Activated T-helper 17 cell treated with anti-CD3 and anti-CD28 coated beads, Interleukin-2, amount 50 U/mL, for 72 hours (primary cell): ENCODE measurements at regions not wholly inside any gene's neighbourhood (a gene's known extent, or its start where the extent isn't known, plus 50 kb on each side); places are given as distances from the start of the nearest gene placed in this dataset.
"Not testable (repeated sequence)": the region's sequence is repeated elsewhere in the genome, so short reads cannot be mapped to it uniquely, and the experiment has no call there.

ENCODE experiments used
- ATAC-seq: fragments of 150-1000 bp; cut with Tn5 transposase; replicated peaks from 2 replicates; pipeline ENCODE4 v1.10.0; 2021; ENCODE audit warnings: mild to moderate bottlenecking, moderate library complexity
- H3K27ac Mint-ChIP-seq: one replicate; pipeline ENCODE4 v1.8.0; 2022; ENCODE audit warnings: mixed read lengths
- H3K27me3 Mint-ChIP-seq: one replicate; pipeline ENCODE4 v1.8.0; 2022; ENCODE audit warnings: mixed read lengths
- H3K36me3 Mint-ChIP-seq: one replicate; pipeline ENCODE4 v1.8.0; 2022; ENCODE audit warnings: low read depth, mild to moderate bottlenecking, mixed read lengths
- H3K4me1 Mint-ChIP-seq: one replicate; pipeline ENCODE4 v1.8.0; 2022; ENCODE audit warnings: mixed read lengths
- H3K4me3 Mint-ChIP-seq: one replicate; pipeline ENCODE4 v1.8.0; 2022; ENCODE audit warnings: mild to moderate bottlenecking, mixed read lengths
- H3K9me3 Mint-ChIP-seq: one replicate; pipeline ENCODE4 v1.8.0; 2022; ENCODE audit warnings: mixed read lengths

- no peak for ATAC-seq
- Mint-ChIP-seq H3K36me3 (no peaks in the 10 kb centered on the region), H3K4me1 (peaks cover 6% of the 10 kb centered on the region), H3K4me3 (no peak overlapping the region), H3K9me3 (peaks cover 5% of the 10 kb centered on the region), H3K27me3 (peaks cover 3% of the 10 kb centered on the region), H3K27ac (no peak overlapping the region)
Observed at GRCh38 chr1:185532856-185533255, 201.3 kb upstream of the HMCN1 start.

- no peak overlapping the region for H3K27ac Mint-ChIP-seq
Observed at GRCh38 chr1:185531838-185532237, 202.4 kb upstream of the HMCN1 start.

GRCh38 chr1:185530215-185530614, 204.0 kb upstream of the HMCN1 start:
- ATAC-seq, result no peak
- Mint-ChIP-seq H3K4me1 (no peaks in the 10 kb centered on the region), H3K36me3 (no peaks in the 10 kb centered on the region), H3K27me3 (no peaks in the 10 kb centered on the region), H3K27ac (no peak overlapping the region), H3K9me3 (no peaks in the 10 kb centered on the region), H3K4me3 (no peak overlapping the region)

More at GRCh38 chr1:185531838-185532237, 202.4 kb upstream of the HMCN1 start:
- no peak for ATAC-seq
- Mint-ChIP-seq H3K36me3 (no peaks in the 10 kb centered on the region), H3K4me1 (peaks cover 3% of the 10 kb centered on the region), H3K4me3 (no peak overlapping the region), H3K27me3 (peaks cover 1% of the 10 kb centered on the region), H3K9me3 (peaks cover 3% of the 10 kb centered on the region)

GRCh38 chr1:185529673-185530072, 204.5 kb upstream of the HMCN1 start:
- Mint-ChIP-seq H3K9me3 (peaks cover under 1% of the 10 kb centered on the region), H3K27ac (no peak overlapping the region), H3K27me3 (no peaks in the 10 kb centered on the region), H3K4me1 (no peaks in the 10 kb centered on the region), H3K4me3 (no peak overlapping the region), H3K36me3 (no peaks in the 10 kb centered on the region)
- no peak for ATAC-seq

GRCh38 chr1:185528084-185528676, 206.0 kb upstream of the HMCN1 start:
- Mint-ChIP-seq H3K9me3 (peaks cover 3% of the 10 kb centered on the region), H3K27ac (no peak overlapping the region), H3K4me3 (no peak overlapping the region), H3K36me3 (no peaks in the 10 kb centered on the region), H3K27me3 (no peaks in the 10 kb centered on the region), H3K4me1 (no peaks in the 10 kb centered on the region)
- no peak for ATAC-seq

- H3K9me3 Mint-ChIP-seq, result peaks cover 3% of the 10 kb centered on the region
- no peaks in the 10 kb centered on the region for H3K4me1 Mint-ChIP-seq
- no peak overlapping the region for H3K4me3 Mint-ChIP-seq
- no peak overlapping the region for H3K27ac Mint-ChIP-seq
- ATAC-seq, result no peak
- no peaks in the 10 kb centered on the region for H3K36me3 Mint-ChIP-seq
- H3K27me3 Mint-ChIP-seq, result no peaks in the 10 kb centered on the region
Observed at GRCh38 chr1:185526344-185527307, 207.6 kb upstream of the HMCN1 start.

GRCh38 chr1:185520188-185520920, 203.3 kb upstream of the IVNS1ABP start:
- peaks cover 4% of the 10 kb centered on the region for H3K36me3 Mint-ChIP-seq
- peak; percentile 94 for ATAC-seq
- peaks cover 7% of the 10 kb centered on the region for H3K9me3 Mint-ChIP-seq
- peak overlapping the region; percentile 81 for H3K27ac Mint-ChIP-seq
- peak overlapping the region; percentile 28 for H3K4me3 Mint-ChIP-seq
- no peaks in the 10 kb centered on the region for H3K4me1 Mint-ChIP-seq
- H3K27me3 Mint-ChIP-seq, result no peaks in the 10 kb centered on the region

GRCh38 chr1:185517808-185518419, 200.9 kb upstream of the IVNS1ABP start:
- Mint-ChIP-seq H3K36me3 (peaks cover 4% of the 10 kb centered on the region), H3K27ac (no peak overlapping the region), H3K4me3 (no peak overlapping the region), H3K9me3 (peaks cover 4% of the 10 kb centered on the region), H3K4me1 (no peaks in the 10 kb centered on the region), H3K27me3 (no peaks in the 10 kb centered on the region)
- no peak for ATAC-seq

- not testable (repeated sequence) for H3K27ac Mint-ChIP-seq, H3K9me3 Mint-ChIP-seq, H3K4me1 Mint-ChIP-seq, H3K36me3 Mint-ChIP-seq, H3K27me3 Mint-ChIP-seq, ATAC-seq, H3K4me3 Mint-ChIP-seq
Observed at GRCh38 chr1:185517301-185517700, 200.3 kb upstream of the IVNS1ABP start.

GRCh38 chr1:185515696-185516095, 198.7 kb upstream of the IVNS1ABP start:
- no peaks in the 10 kb centered on the region for H3K4me1 Mint-ChIP-seq
- H3K27me3 Mint-ChIP-seq, result no peaks in the 10 kb centered on the region
- H3K4me3 Mint-ChIP-seq, result no peak overlapping the region
- peaks cover 4% of the 10 kb centered on the region for H3K9me3 Mint-ChIP-seq
- no peak for ATAC-seq
- H3K27ac Mint-ChIP-seq, result no peak overlapping the region
- peaks cover 4% of the 10 kb centered on the region for H3K36me3 Mint-ChIP-seq

- Mint-ChIP-seq H3K4me3 (no peak overlapping the region), H3K9me3 (peaks cover 4% of the 10 kb centered on the region), H3K36me3 (peaks cover 4% of the 10 kb centered on the region), H3K4me1 (peaks cover 2% of the 10 kb centered on the region), H3K27ac (no peak overlapping the region), H3K27me3 (no peaks in the 10 kb centered on the region)
- no peak for ATAC-seq
Observed at GRCh38 chr1:185514311-185514710, 197.3 kb upstream of the IVNS1ABP start.

GRCh38 chr1:185512442-185512841, 195.4 kb upstream of the IVNS1ABP start:
- Mint-ChIP-seq H3K36me3 (peaks cover 1% of the 10 kb centered on the region), H3K4me3 (no peak overlapping the region), H3K9me3 (peaks cover 4% of the 10 kb centered on the region), H3K4me1 (peaks cover 4% of the 10 kb centered on the region), H3K27me3 (no peaks in the 10 kb centered on the region), H3K27ac (no peak overlapping the region)
- no peak for ATAC-seq

GRCh38 chr1:185501099-185501498, 184.1 kb upstream of the IVNS1ABP start:
- Mint-ChIP-seq H3K36me3 (no peaks in the 10 kb centered on the region), H3K9me3 (peaks cover under 1% of the 10 kb centered on the region), H3K27me3 (no peaks in the 10 kb centered on the region), H3K4me1 (peaks cover 9% of the 10 kb centered on the region), H3K27ac (no peak overlapping the region), H3K4me3 (no peak overlapping the region)
- no peak for ATAC-seq

GRCh38 chr1:185500001-185500626, 183.1 kb upstream of the IVNS1ABP start:
- Mint-ChIP-seq H3K4me3 (peak overlapping the region; percentile 64), H3K27me3 (no peaks in the 10 kb centered on the region), H3K4me1 (peaks cover 16% of the 10 kb centered on the region), H3K9me3 (no peaks in the 10 kb centered on the region), H3K36me3 (no peaks in the 10 kb centered on the region), H3K27ac (peak overlapping the region; percentile 79)
- ATAC-seq, result peak; percentile 94
